WTC11 (cell line): ENCODE measurements at regions not wholly inside any gene's neighbourhood (a gene's known extent, or its start where the extent isn't known, plus 50 kb on each side); places are given as distances from the start of the nearest gene placed in this dataset.

Experiments
- ATAC-seq: fragments of 200-7000 bp; cut with Tn5 transposase; 2 replicates; pipeline ENCODE4 v1.10.0; 2021; ENCODE audit warnings: mild to moderate bottlenecking, moderate library complexity
- CTCF ChIA-PET: fragments of 300-600 bp; sonication (Branson Sonifier 250); formaldehyde crosslinking; loops from one replicate; lab custom pipeline; 2021; ENCODE audit warnings: antibody characterized with exemption; lab: Charles Lee
- POLR2A ChIA-PET: fragments of 350-600 bp; sonication (Branson Sonifier 250); formaldehyde crosslinking; loops from one replicate; lab custom pipeline; 2021; ENCODE audit warnings: antibody characterized with exemption; lab: Charles Lee
- DNase-seq: peaks from one replicate; pipeline ENCODE4 v3.0.0; 2021; ENCODE audit warnings: low spot score
- H3K27ac Mint-ChIP-seq: 2 replicates; pipeline ENCODE4 v1.8.0; 2021; ENCODE audit warnings: mixed read lengths
- H3K27me3 Mint-ChIP-seq: 2 replicates; pipeline ENCODE4 v1.8.0; 2021; ENCODE audit warnings: low read depth, mild to moderate bottlenecking, moderate library complexity, mixed read lengths
- H3K36me3 Mint-ChIP-seq: 2 replicates; pipeline ENCODE4 v1.8.0; 2021; ENCODE audit warnings: mixed read lengths
- H3K4me1 Mint-ChIP-seq: 2 replicates; pipeline ENCODE4 v1.8.0; 2022; ENCODE audit warnings: mixed read lengths
- H3K4me3 Mint-ChIP-seq: 2 replicates; pipeline ENCODE4 v1.8.0; 2021; ENCODE audit warnings: mild to moderate bottlenecking, moderate library complexity, mixed read lengths
- H3K9me3 Mint-ChIP-seq: 2 replicates; pipeline ENCODE4 v1.8.0; 2021; ENCODE audit warnings: mixed read lengths
- CBFB ChIP-seq: sonication (generic); formaldehyde crosslinking; IDR thresholded peaks from 2 replicates; pipeline ENCODE4 v1.8.1; 2022; ENCODE audit warnings: mild to moderate bottlenecking, low read depth, missing genetic modification reagents
- CREM ChIP-seq: sonication (generic); formaldehyde crosslinking; IDR thresholded peaks from 2 replicates; pipeline ENCODE4 v1.8.1; 2022; ENCODE audit warnings: mild to moderate bottlenecking, missing genetic modification reagents, moderate library complexity
- ETV6 ChIP-seq: sonication (generic); formaldehyde crosslinking; IDR thresholded peaks from 2 replicates; pipeline ENCODE4 v1.8.1; 2022; ENCODE audit warnings: mild to moderate bottlenecking, missing genetic modification reagents
- GABPB1 ChIP-seq: sonication (generic); formaldehyde crosslinking; IDR thresholded peaks from 2 replicates; pipeline ENCODE4 v1.8.1; 2023; ENCODE audit warnings: mild to moderate bottlenecking, missing genetic modification reagents
- HMGA2 ChIP-seq: fragments of 250-450 bp; sonication (Bioruptor Pico); IDR thresholded peaks from 2 replicates; pipeline ENCODE4 v1.4.0; 2021; ENCODE audit warnings: mild to moderate bottlenecking, moderate library complexity
- NFYB ChIP-seq: sonication (generic); formaldehyde crosslinking; conservative IDR thresholded peaks from 2 replicates; pipeline ENCODE4 v1.8.0; 2022; ENCODE audit warnings: low read depth, missing genetic modification reagents
- SMAD3 ChIP-seq: sonication (generic); formaldehyde crosslinking; IDR thresholded peaks from 2 replicates; pipeline ENCODE4 v1.8.0; 2022; ENCODE audit warnings: missing genetic modification reagents, mild to moderate bottlenecking, borderline replicate concordance
- TEAD1 ChIP-seq: sonication (generic); formaldehyde crosslinking; IDR thresholded peaks from 2 replicates; pipeline ENCODE4 v1.8.0; 2022; ENCODE audit warnings: mild to moderate bottlenecking, missing genetic modification reagents
- TEAD4 ChIP-seq: sonication (generic); formaldehyde crosslinking; IDR thresholded peaks from 2 replicates; pipeline ENCODE4 v1.8.0; 2022; ENCODE audit warnings: mild to moderate bottlenecking, missing genetic modification reagents
- ZNF138 ChIP-seq: sonication (generic); formaldehyde crosslinking; conservative IDR thresholded peaks from 2 replicates; pipeline ENCODE4 v1.8.1; 2022; ENCODE audit warnings: mild to moderate bottlenecking, moderate library complexity, missing genetic modification reagents
- ZNF219 ChIP-seq: sonication (generic); formaldehyde crosslinking; IDR thresholded peaks from 2 replicates; pipeline ENCODE4 v1.8.0; 2023; ENCODE audit warnings: missing genetic modification reagents, mild to moderate bottlenecking, borderline replicate concordance
- ZNF263 ChIP-seq: sonication (generic); formaldehyde crosslinking; IDR thresholded peaks from 2 replicates; pipeline ENCODE4 v1.8.1; 2022; ENCODE audit warnings: low read depth, mild to moderate bottlenecking, moderate library complexity, missing genetic modification reagents
- ZNF423 ChIP-seq: fragments of 250-450 bp; sonication (Bioruptor Pico); IDR thresholded peaks from 2 replicates; pipeline ENCODE4 v2.1.2; 2022; ENCODE audit warnings: mild to moderate bottlenecking, moderate library complexity
- ZNF671 ChIP-seq: fragments of 250-450 bp; sonication (Bioruptor Pico); IDR thresholded peaks from 2 replicates; pipeline ENCODE4 v1.8.0; 2021; ENCODE audit warnings: mild to moderate bottlenecking
- TF ChIP-seq, protein P1 (sequence below): sonication (generic); formaldehyde crosslinking; IDR thresholded peaks from 2 replicates; pipeline ENCODE4 v1.8.1; 2023; ENCODE audit warnings: mild to moderate bottlenecking, missing genetic modification reagents
- TF ChIP-seq, protein P2 (sequence below): sonication (generic); formaldehyde crosslinking; IDR thresholded peaks from 2 replicates; pipeline ENCODE4 v1.8.1; 2023; ENCODE audit warnings: mild to moderate bottlenecking, missing genetic modification reagents, moderate library complexity
- TF ChIP-seq, protein P3 (sequence below): sonication (generic); formaldehyde crosslinking; IDR thresholded peaks from 2 replicates; pipeline ENCODE4 v1.8.1; 2023; ENCODE audit warnings: mild to moderate bottlenecking, missing genetic modification reagents, borderline replicate concordance
- TF ChIP-seq, protein P4 (sequence below): sonication (generic); formaldehyde crosslinking; IDR thresholded peaks from 2 replicates; pipeline ENCODE4 v1.8.1; 2022; ENCODE audit warnings: missing genetic modification reagents, borderline replicate concordance
- TF ChIP-seq, protein P5 (sequence below): fragments of 250-450 bp; sonication (Bioruptor Pico); IDR thresholded peaks from 2 replicates; pipeline ENCODE4 v1.8.0; 2021; ENCODE audit warnings: mild to moderate bottlenecking
- TF ChIP-seq, protein P6 (sequence below): fragments of 250-450 bp; sonication (Bioruptor Pico); IDR thresholded peaks from 2 replicates; pipeline ENCODE4 v2.1.2; 2022; ENCODE audit warnings: mild to moderate bottlenecking, moderate library complexity

DNA sequence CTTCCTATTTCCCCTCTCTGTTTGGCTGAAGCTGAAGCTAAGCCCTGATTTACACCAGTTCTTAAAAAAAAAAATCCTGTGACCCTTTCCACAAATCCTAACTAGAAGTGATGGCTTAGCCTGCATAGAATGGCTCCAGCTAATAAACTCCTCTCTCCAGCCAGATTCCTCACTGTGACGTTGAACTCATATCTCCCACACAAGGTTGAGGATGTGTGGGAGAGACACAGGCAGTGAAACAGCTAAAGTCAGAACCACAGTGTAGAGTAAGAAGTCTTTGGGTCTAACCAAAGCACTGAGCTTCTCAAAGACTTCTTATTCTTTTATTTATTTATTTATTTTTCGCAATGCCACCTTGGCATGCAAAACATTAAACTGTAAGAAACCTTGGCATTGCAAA, 268.3 kb downstream of the SNX13 start (continued):
- TF ChIP-seq ZNF138 (CRISPR knock-in tag): no peak
- TF ChIP-seq HMGA2 (CRISPR knock-in tag): no peak
- TF ChIP-seq, all 79 proteins: peak for 0

DNA sequence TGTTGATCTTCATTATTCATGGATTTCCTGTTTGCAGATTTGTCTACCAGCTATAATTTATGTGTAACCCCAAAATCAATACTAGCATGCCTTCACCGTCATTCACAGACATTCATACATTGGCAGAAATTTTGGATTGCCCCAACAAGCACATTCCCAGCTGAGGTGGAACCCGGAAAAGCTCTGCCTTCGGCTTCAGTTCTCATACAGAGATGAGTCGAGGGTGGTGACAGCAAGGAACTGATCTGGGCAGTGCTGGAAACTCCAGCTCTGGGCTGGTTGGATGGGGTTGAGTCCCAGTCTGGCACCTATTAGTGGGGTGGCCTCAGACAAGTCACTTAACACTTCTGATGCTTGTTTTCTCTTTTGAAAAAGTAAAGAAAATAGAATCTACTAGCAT, 267.5 kb downstream of the SNX13 start:
- no peaks in the 10 kb centered on the region for H3K4me1 Mint-ChIP-seq
- ChIA-PET POLR2A (no interaction called here), CTCF (interaction anchor here (0.7 to 2.6 kb wide), 2 partner anchors 8 to 45 kb away, joined by 3 to 9 read pairs; no protein-coding TSS in a partner anchor)
- no peaks in the 10 kb centered on the region for H3K27me3 Mint-ChIP-seq
- H3K36me3 Mint-ChIP-seq: no peaks in the 10 kb centered on the region
- H3K27ac Mint-ChIP-seq: no peak overlapping the region
- no peak overlapping the region for H3K4me3 Mint-ChIP-seq
- DNase-seq: no peak
- no peak for ATAC-seq
- TF ChIP-seq TEAD4 (no peak), SMAD3 (CRISPR knock-in tag) (no peak), NFYB (CRISPR knock-in tag) (no peak), ETV6 (CRISPR knock-in tag) (no peak), ZNF423 (CRISPR knock-in tag) (no peak), ZNF671 (CRISPR knock-in tag) (no peak), ZNF263 (CRISPR knock-in tag) (no peak), ZNF219 (no peak), TEAD1 (CRISPR knock-in tag) (no peak), GABPB1 (no peak), CBFB (CRISPR knock-in tag) (no peak), CREM (CRISPR knock-in tag) (no peak)
- TF ChIP-seq, protein P1, sequence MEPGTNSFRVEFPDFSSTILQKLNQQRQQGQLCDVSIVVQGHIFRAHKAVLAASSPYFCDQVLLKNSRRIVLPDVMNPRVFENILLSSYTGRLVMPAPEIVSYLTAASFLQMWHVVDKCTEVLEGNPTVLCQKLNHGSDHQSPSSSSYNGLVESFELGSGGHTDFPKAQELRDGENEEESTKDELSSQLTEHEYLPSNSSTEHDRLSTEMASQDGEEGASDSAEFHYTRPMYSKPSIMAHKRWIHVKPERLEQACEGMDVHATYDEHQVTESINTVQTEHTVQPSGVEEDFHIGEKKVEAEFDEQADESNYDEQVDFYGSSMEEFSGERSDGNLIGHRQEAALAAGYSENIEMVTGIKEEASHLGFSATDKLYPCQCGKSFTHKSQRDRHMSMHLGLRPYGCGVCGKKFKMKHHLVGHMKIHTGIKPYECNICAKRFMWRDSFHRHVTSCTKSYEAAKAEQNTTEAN (CRISPR knock-in tag): no peak
- TF ChIP-seq, protein P2, sequence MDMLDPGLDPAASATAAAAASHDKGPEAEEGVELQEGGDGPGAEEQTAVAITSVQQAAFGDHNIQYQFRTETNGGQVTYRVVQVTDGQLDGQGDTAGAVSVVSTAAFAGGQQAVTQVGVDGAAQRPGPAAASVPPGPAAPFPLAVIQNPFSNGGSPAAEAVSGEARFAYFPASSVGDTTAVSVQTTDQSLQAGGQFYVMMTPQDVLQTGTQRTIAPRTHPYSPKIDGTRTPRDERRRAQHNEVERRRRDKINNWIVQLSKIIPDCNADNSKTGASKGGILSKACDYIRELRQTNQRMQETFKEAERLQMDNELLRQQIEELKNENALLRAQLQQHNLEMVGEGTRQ (CRISPR knock-in tag): no peak
- TF ChIP-seq, protein P3, sequence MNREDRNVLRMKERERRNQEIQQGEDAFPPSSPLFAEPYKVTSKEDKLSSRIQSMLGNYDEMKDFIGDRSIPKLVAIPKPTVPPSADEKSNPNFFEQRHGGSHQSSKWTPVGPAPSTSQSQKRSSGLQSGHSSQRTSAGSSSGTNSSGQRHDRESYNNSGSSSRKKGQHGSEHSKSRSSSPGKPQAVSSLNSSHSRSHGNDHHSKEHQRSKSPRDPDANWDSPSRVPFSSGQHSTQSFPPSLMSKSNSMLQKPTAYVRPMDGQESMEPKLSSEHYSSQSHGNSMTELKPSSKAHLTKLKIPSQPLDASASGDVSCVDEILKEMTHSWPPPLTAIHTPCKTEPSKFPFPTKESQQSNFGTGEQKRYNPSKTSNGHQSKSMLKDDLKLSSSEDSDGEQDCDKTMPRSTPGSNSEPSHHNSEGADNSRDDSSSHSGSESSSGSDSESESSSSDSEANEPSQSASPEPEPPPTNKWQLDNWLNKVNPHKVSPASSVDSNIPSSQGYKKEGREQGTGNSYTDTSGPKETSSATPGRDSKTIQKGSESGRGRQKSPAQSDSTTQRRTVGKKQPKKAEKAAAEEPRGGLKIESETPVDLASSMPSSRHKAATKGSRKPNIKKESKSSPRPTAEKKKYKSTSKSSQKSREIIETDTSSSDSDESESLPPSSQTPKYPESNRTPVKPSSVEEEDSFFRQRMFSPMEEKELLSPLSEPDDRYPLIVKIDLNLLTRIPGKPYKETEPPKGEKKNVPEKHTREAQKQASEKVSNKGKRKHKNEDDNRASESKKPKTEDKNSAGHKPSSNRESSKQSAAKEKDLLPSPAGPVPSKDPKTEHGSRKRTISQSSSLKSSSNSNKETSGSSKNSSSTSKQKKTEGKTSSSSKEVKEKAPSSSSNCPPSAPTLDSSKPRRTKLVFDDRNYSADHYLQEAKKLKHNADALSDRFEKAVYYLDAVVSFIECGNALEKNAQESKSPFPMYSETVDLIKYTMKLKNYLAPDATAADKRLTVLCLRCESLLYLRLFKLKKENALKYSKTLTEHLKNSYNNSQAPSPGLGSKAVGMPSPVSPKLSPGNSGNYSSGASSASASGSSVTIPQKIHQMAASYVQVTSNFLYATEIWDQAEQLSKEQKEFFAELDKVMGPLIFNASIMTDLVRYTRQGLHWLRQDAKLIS: no peak
- TF ChIP-seq, protein P4, sequence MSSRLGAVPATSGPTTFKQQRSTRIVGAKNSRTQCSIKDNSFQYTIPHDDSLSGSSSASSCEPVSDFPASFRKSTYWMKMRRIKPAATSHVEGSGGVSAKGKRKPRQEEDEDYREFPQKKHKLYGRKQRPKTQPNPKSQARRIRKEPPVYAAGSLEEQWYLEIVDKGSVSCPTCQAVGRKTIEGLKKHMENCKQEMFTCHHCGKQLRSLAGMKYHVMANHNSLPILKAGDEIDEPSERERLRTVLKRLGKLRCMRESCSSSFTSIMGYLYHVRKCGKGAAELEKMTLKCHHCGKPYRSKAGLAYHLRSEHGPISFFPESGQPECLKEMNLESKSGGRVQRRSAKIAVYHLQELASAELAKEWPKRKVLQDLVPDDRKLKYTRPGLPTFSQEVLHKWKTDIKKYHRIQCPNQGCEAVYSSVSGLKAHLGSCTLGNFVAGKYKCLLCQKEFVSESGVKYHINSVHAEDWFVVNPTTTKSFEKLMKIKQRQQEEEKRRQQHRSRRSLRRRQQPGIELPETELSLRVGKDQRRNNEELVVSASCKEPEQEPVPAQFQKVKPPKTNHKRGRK (CRISPR knock-in tag): no peak
- TF ChIP-seq, protein P5, sequence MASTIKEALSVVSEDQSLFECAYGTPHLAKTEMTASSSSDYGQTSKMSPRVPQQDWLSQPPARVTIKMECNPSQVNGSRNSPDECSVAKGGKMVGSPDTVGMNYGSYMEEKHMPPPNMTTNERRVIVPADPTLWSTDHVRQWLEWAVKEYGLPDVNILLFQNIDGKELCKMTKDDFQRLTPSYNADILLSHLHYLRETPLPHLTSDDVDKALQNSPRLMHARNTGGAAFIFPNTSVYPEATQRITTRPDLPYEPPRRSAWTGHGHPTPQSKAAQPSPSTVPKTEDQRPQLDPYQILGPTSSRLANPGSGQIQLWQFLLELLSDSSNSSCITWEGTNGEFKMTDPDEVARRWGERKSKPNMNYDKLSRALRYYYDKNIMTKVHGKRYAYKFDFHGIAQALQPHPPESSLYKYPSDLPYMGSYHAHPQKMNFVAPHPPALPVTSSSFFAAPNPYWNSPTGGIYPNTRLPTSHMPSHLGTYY (CRISPR knock-in tag): no peak
- TF ChIP-seq, protein P6, sequence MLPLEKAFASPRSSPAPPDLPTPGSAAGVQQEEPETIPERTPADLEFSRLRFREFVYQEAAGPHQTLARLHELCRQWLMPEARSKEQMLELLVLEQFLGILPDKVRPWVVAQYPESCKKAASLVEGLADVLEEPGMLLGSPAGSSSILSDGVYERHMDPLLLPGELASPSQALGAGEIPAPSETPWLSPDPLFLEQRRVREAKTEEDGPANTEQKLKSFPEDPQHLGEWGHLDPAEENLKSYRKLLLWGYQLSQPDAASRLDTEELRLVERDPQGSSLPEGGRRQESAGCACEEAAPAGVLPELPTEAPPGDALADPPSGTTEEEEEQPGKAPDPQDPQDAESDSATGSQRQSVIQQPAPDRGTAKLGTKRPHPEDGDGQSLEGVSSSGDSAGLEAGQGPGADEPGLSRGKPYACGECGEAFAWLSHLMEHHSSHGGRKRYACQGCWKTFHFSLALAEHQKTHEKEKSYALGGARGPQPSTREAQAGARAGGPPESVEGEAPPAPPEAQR: no peak
- peaks cover 11% of the 10 kb centered on the region for H3K9me3 Mint-ChIP-seq
